SK-N-SH (cell line): ENCODE measurements at regions not wholly inside any gene's neighbourhood (a gene's known extent, or its start where the extent isn't known, plus 50 kb on each side); places are given as distances from the start of the nearest gene placed in this dataset.

Source experiments
- CTCF ChIA-PET: fragments of 300-600, 350-600 bp; formaldehyde crosslinking; extraction: SDS; loops from one replicate; lab custom pipeline; 2021; lab: Yijun Ruan, JAX
- POLR2A ChIA-PET: fragments of 350-600 bp; sonication (Branson Sonifier 250); formaldehyde crosslinking; extraction: SDS; loops from one replicate; lab custom pipeline; 2020; ENCODE audit warnings: antibody characterized with exemption, inconsistent platforms; lab: Yijun Ruan, JAX
- DNase-seq: peaks from one replicate; pipeline ENCODE4 v3.0.0; 2012
- H2AFZ ChIP-seq: fragments of 200-600 bp; sonication (generic); 2 replicates; pipeline ENCODE4 v1.8.1; 2016; ENCODE audit warnings: antibody characterized with exemption, mild to moderate bottlenecking, low read depth
- H3F3A ChIP-seq: fragments of 200-600 bp; sonication (generic); replicated peaks from 2 replicates; pipeline ENCODE3; 2016; ENCODE audit warnings: antibody characterized with exemption, mild to moderate bottlenecking; ENCODE audit not compliant: insufficient read depth
- H3K27ac ChIP-seq, 2 experiments: fragments of 200-500 bp in 1 of 2; fragments of 200-600 bp in 1 of 2; sonication (Bioruptor generic) in 1 of 2; sonication (generic), shearing (Covaris generic) in 1 of 2; 2 replicates each; pipeline versions ENCODE4 v1.5.1 to v1.6.1; 2014 to 2016; ENCODE audit warnings: low read depth in 2 of 2, inconsistent platforms in 1 of 2, low read length in 1 of 2, mild to moderate bottlenecking in 1 of 2, mixed read lengths in 1 of 2
- H3K27me3 ChIP-seq: fragments of 200-600 bp; sonication (generic), shearing (Covaris generic); 2 replicates; pipeline ENCODE4 v1.6.1; 2016; ENCODE audit warnings: mixed run types; ENCODE audit not compliant: insufficient read depth
- H3K36me3 ChIP-seq, 2 experiments: fragments of 200-500 bp in 1 of 2; fragments of 200-600 bp in 1 of 2; sonication (Bioruptor generic) in 1 of 2; sonication (generic) in 1 of 2; replicated peaks in 1 of 2; 2 replicates each; pipeline versions ENCODE3 to v1.5.1; 2014 to 2016; ENCODE audit warnings: low read length in 1 of 2, mild to moderate bottlenecking in 1 of 2; ENCODE audit not compliant: insufficient read depth in 2 of 2, control insufficient read depth in 1 of 2
- H3K4me1 ChIP-seq, 2 experiments: fragments of 200-500 bp in 1 of 2; fragments of 200-600 bp in 1 of 2; sonication (Bioruptor generic) in 1 of 2; sonication (generic), shearing (Covaris generic) in 1 of 2; 2 replicates each; pipeline versions ENCODE4 v1.5.1 to v1.6.1; 2014 to 2016; ENCODE audit warnings: low read depth in 1 of 2, low read length in 1 of 2, mixed run types in 1 of 2; ENCODE audit not compliant: insufficient read depth in 2 of 2, control insufficient read depth in 1 of 2
- H3K4me2 ChIP-seq: fragments of 200-600 bp; sonication (generic), shearing (Covaris generic); 2 replicates; pipeline ENCODE4 v1.6.1; 2017; ENCODE audit warnings: mixed run types
- H3K4me3 ChIP-seq, 2 experiments: fragments of 200-500 bp in 1 of 2; fragments of 200-600 bp in 1 of 2; sonication (Bioruptor generic) in 1 of 2; sonication (generic), shearing (Covaris generic) in 1 of 2; 2 replicates each; pipeline versions ENCODE4 v1.5.1 to v1.8.1; 2014 to 2016; ENCODE audit warnings: low read depth in 2 of 2, inconsistent platforms in 1 of 2, low read length in 1 of 2, mild to moderate bottlenecking in 1 of 2, mixed read lengths in 1 of 2, moderate library complexity in 1 of 2
- H3K79me2 ChIP-seq: fragments of 200-600 bp; sonication (generic); 2 replicates; pipeline ENCODE4 v1.8.1; 2017; ENCODE audit warnings: mild to moderate bottlenecking; ENCODE audit not compliant: insufficient read depth
- H3K9ac ChIP-seq: fragments of 200-600 bp; sonication (generic); 2 replicates; pipeline ENCODE4 v1.6.1; 2017; ENCODE audit warnings: mixed run types
- H3K9me2 ChIP-seq: fragments of 200-600 bp; sonication (generic); 2 replicates; pipeline ENCODE4 v1.6.1; 2017; ENCODE audit warnings: mixed run types
- H3K9me3 ChIP-seq: fragments of 200-600 bp; sonication (generic); 2 replicates; pipeline ENCODE4 v1.6.1; 2017; ENCODE audit warnings: mixed run types, mild to moderate bottlenecking, moderate library complexity
- H4K20me1 ChIP-seq: fragments of 200-600 bp; sonication (generic); 2 replicates; pipeline ENCODE4 v1.6.1; 2017; ENCODE audit warnings: mild to moderate bottlenecking, mixed run types; ENCODE audit not compliant: insufficient read depth
- CTCF ChIP-seq: fragments of 200-600 bp; sonication (generic); IDR thresholded peaks from 2 replicates; pipeline ENCODE4 v1.6.1; 2017; ENCODE audit warnings: antibody characterized with exemption, mild to moderate bottlenecking, moderate library complexity
- EP300 ChIP-seq, 2 experiments: IDR thresholded peaks; 2 replicates each; pipeline versions ENCODE4 v1.4.0 to v1.6.1; 2012; ENCODE audit warnings: borderline replicate concordance in 1 of 2, low read depth in 1 of 2, low read length in 1 of 2
- EZH2phosphoT487 ChIP-seq: fragments of 200-600 bp; sonication (generic); IDR thresholded peaks from 2 replicates; pipeline ENCODE4 v1.6.1; 2017; ENCODE audit warnings: low read depth, mixed run types, mild to moderate bottlenecking, antibody characterized with exemption, moderate library complexity, borderline replicate concordance
- FOSL2 ChIP-seq: IDR thresholded peaks from 2 replicates; pipeline ENCODE4 v1.4.0; 2012; ENCODE audit warnings: low read depth, mild to moderate bottlenecking, moderate library complexity, borderline replicate concordance
- FOXJ3 ChIP-seq: sonication (generic); formaldehyde crosslinking; IDR thresholded peaks from 2 replicates; pipeline ENCODE4 v1.5.1; 2020; ENCODE audit warnings: mild to moderate bottlenecking, missing genetic modification reagents
- MEF2A ChIP-seq: IDR thresholded peaks from 2 replicates; pipeline ENCODE4 v1.4.0; 2012; ENCODE audit warnings: low read depth, borderline replicate concordance
- NFIC ChIP-seq: IDR thresholded peaks from 2 replicates; pipeline ENCODE4 v1.4.0; 2012; ENCODE audit warnings: borderline replicate concordance
- NRF1 ChIP-seq: IDR thresholded peaks from 2 replicates; pipeline ENCODE4 v1.6.1; 2012; ENCODE audit warnings: low read depth, mild to moderate bottlenecking, low read length
- RAD21 ChIP-seq: IDR thresholded peaks from 2 replicates; pipeline ENCODE4 v1.6.1; 2012; ENCODE audit warnings: mild to moderate bottlenecking, low read length
- RCOR1 ChIP-seq: fragments of 150-350 bp; IDR thresholded peaks from 2 replicates; pipeline ENCODE4 v1.6.1; 2017; ENCODE audit warnings: antibody characterized with exemption, low read length
- RFX5 ChIP-seq: IDR thresholded peaks from 2 replicates; pipeline ENCODE4 v1.6.1; 2012; ENCODE audit warnings: mild to moderate bottlenecking, improper control_type of control experiment, low read length
- RXRA ChIP-seq: IDR thresholded peaks from 2 replicates; pipeline ENCODE4 v1.4.0; 2012; ENCODE audit warnings: low read depth, mild to moderate bottlenecking, borderline replicate concordance
- SMC3 ChIP-seq: IDR thresholded peaks from 2 replicates; pipeline ENCODE4 v1.6.1; 2012; ENCODE audit warnings: low read depth, low read length, improper control_type of control experiment
- TAF1 ChIP-seq: IDR thresholded peaks from 2 replicates; pipeline ENCODE4 v1.6.1; 2012; ENCODE audit warnings: low read depth, mild to moderate bottlenecking, low read length, moderate library complexity, borderline replicate concordance
- TEAD4 ChIP-seq: IDR thresholded peaks from 2 replicates; pipeline ENCODE4 v1.4.0; 2012; ENCODE audit warnings: mild to moderate bottlenecking, borderline replicate concordance; ENCODE audit not compliant: insufficient read depth
- YY1 ChIP-seq: IDR thresholded peaks from 2 replicates; pipeline ENCODE4 v1.4.0; 2012; ENCODE audit warnings: low read depth, mild to moderate bottlenecking
- ZBTB33 ChIP-seq: IDR thresholded peaks from 2 replicates; pipeline ENCODE4 v1.4.0; 2012; ENCODE audit warnings: low read depth, borderline replicate concordance
- WGBS: methylation state at CpG from one replicate; pipeline ENCODE4 v1.1.6; 2017; ENCODE audit warnings: low lambda C conversion rate; 5-methylcytosine and 5-hydroxymethylcytosine counted together

GRCh38 chr13:82627183-82627582 is 1255.1 kb downstream of the SLITRK1 start:
- ChIA-PET CTCF (no interaction called here), POLR2A (no interaction called here)
- TF ChIP-seq RCOR1 (no peak), EP300 (IDR thresholded peaks at IDR 0.05; ENCODE audit: borderline replicate concordance in 1 of 2, low read depth in 1 of 2, low read length in 1 of 2) (no peak), YY1 (no peak), CTCF (no peak), FOSL2 (no peak), RAD21 (no peak), FOXJ3 (CRISPR knock-in tag) (no peak), ZBTB33 (no peak), EZH2phosphoT487 (no peak)
- 0 out of 2 replicates have a peak overlapping the region, but pooled peaks have one; percentile 35 for H2AFZ ChIP-seq
- H3K27ac ChIP-seq, result no peak overlapping the region
- H3K79me2 ChIP-seq, result no peaks in the 10 kb centered on the region
- no peaks in the 10 kb centered on the region for H4K20me1 ChIP-seq
- no peaks in the 10 kb centered on the region for H3K36me3 ChIP-seq
- DNase-seq, result no peak
- H3K4me2 ChIP-seq, result no peak overlapping the region
- H3K9ac ChIP-seq, result no peak overlapping the region
- no peaks in the 10 kb centered on the region for H3K27me3 ChIP-seq
- H3K4me1 ChIP-seq, result no peaks in the 10 kb centered on the region
- H3F3A ChIP-seq, result no peaks in the 10 kb centered on the region
- H3K4me3 ChIP-seq, result no peak overlapping the region
- WGBS, result 2% methylated on average over 1 of the region's 1 CpG
- no peaks in the 10 kb centered on the region for H3K9me3 ChIP-seq
- no peaks in the 10 kb centered on the region for H3K9me2 ChIP-seq

- H3K4me2 ChIP-seq, result no peak overlapping the region
- no peak overlapping the region for H2AFZ ChIP-seq
- WGBS, result 24% methylated on average over 3 of the region's 3 CpGs
- no peak overlapping the region for H3K4me3 ChIP-seq
- H3K9ac ChIP-seq, result no peak overlapping the region
- POLR2A ChIA-PET, result no interaction called here
- no peaks in the 10 kb centered on the region for H3K36me3 ChIP-seq
- H3K9me3 ChIP-seq, result no peaks in the 10 kb centered on the region
- TF ChIP-seq FOSL2 (no peak), RXRA (no peak), RAD21 (no peak), NFIC (no peak), TAF1 (no peak), TEAD4 (no peak), NRF1 (no peak), MEF2A (no peak), SMC3 (no peak), RFX5 (no peak)
- no peaks in the 10 kb centered on the region for H4K20me1 ChIP-seq
- CTCF ChIA-PET, result interaction anchor here (1.2 kb wide), 1 partner anchor 53 kb away, joined by 3 read pairs; no protein-coding TSS in a partner anchor
- H3K27me3 ChIP-seq, result no peaks in the 10 kb centered on the region
- DNase-seq, result no peak
- no peaks in the 10 kb centered on the region for H3K9me2 ChIP-seq
- no peaks in the 10 kb centered on the region for H3K79me2 ChIP-seq
- no peaks in the 10 kb centered on the region for H3K4me1 ChIP-seq
- H3K27ac ChIP-seq, result no peak overlapping the region
- H3F3A ChIP-seq, result no peaks in the 10 kb centered on the region
These were observed 1256.6 kb downstream of the SLITRK1 start for GRCh38 chr13:82625717-82626116.
